Tibial artery (tissue), 4 donors: ENCODE measurements at regions not wholly inside any gene's neighbourhood (a gene's known extent, or its start where the extent isn't known, plus 50 kb on each side); places are given as distances from the start of the nearest gene placed in this dataset.

Experiments used
- DNase-seq, 2 donors: peaks; one replicate each; pipeline ENCODE4 v3.0.0-alpha.2; 2019
- H3K27ac ChIP-seq, 2 donors: fragments of 200-600 bp; sonication (generic) in 1 of 2; 1 replicate in 1 of 2; 2 replicates in 1 of 2; pipeline ENCODE4 v1.5.1; 2018 to 2019; ENCODE audit warnings: mild to moderate bottlenecking in 1 of 2
- H3K27me3 ChIP-seq, 2 donors: fragments of 200-600 bp; sonication (generic) in 1 of 2; one replicate each; pipeline versions ENCODE4 v1.5.1 to v1.6.0; 2016 to 2019
- H3K36me3 ChIP-seq, 3 donors: fragments of 200-600 bp; sonication (generic) in 2 of 3; one replicate each; pipeline ENCODE4 v1.5.1; 2016 to 2019; ENCODE audit warnings: mild to moderate bottlenecking in 2 of 3
- H3K4me1 ChIP-seq, 4 donors: fragments of 200-600 bp; sonication (generic) in 2 of 4; 1 replicate in 3 of 4; 2 replicates in 1 of 4; pipeline ENCODE4 v1.5.1; 2016 to 2019
- H3K4me3 ChIP-seq, 2 donors: fragments of 200-600 bp; sonication (generic) in 1 of 2; 1 replicate in 1 of 2; 2 replicates in 1 of 2; pipeline ENCODE4 v1.5.1; 2018 to 2019; ENCODE audit warnings: mild to moderate bottlenecking in 2 of 2
- H3K9me3 ChIP-seq, 3 donors: fragments of 200-600 bp; sonication (generic) in 1 of 3; one replicate each; pipeline ENCODE4 v1.5.1; 2016 to 2019
- CTCF ChIP-seq, 2 experiments: fragments of 200-600 bp in 1 of 2; fragments of 450-650 bp in 1 of 2; IDR thresholded peaks; one replicate each; pipeline ENCODE4 v1.5.1; 2017 to 2019; ENCODE audit warnings: antibody characterized with exemption in 2 of 2, mild to moderate bottlenecking in 1 of 2, moderate library complexity in 1 of 2
- intact Hi-C: fragments of 100-400 bp; cut with DNase I; formaldehyde crosslinking; loops from one replicate; pipeline ENCODE4 v1.15.0; 2023; ENCODE audit warnings: low total_unique reads

DNA sequence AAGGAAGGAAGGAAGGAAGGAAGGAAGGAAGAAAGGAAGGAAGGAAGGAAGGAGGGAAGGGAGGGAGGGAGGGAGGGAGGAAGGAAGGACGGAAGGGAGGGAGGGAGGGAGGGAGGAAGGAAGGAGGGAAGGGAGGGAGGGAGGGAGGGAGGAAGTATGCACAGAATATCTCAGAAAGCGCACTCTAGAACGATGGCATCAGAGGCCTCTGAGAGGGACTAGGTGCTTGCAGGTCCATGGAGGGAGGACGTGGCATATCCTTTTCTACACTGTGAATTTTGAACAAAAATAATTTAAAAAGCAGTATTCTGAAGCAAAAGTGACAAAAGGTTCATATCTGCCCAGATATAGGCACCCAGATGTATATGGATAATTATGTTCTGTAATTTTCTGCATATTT, 65.5 kb downstream of the SYF2 start:
- Histone ChIP-seq H3K36me3 (no peaks in the 10 kb centered on the region), H3K27ac (no peak overlapping the region), H3K4me3 (no peak overlapping the region), H3K4me1 (no peaks in the 10 kb centered on the region), H3K9me3 (no peaks in the 10 kb centered on the region), H3K27me3 (peaks cover 0 to 3% of the 10 kb centered on the region in 2 donors)
- TF ChIP-seq CTCF (IDR thresholded peaks at IDR 0.05): no peak
- intact Hi-C loops: no loop called here
- no peak for DNase-seq

- H3K36me3 ChIP-seq: no peaks in the 10 kb centered on the region
- H3K27me3 ChIP-seq: peaks cover 0 to 3% of the 10 kb centered on the region in 2 donors
- no peak for DNase-seq
- no peak for TF ChIP-seq CTCF (IDR thresholded peaks at IDR 0.05)
- H3K4me1 ChIP-seq: no peaks in the 10 kb centered on the region
- no peak overlapping the region for H3K4me3 ChIP-seq
- H3K9me3 ChIP-seq: peaks cover 0 to 4% (median 0%) of the 10 kb centered on the region in 3 donors
- no peak overlapping the region for H3K27ac ChIP-seq
- intact Hi-C loops: no loop called here
Measured at GRCh38 chr1:25163986-25164385, 68.3 kb downstream of the SYF2 start.

DNA sequence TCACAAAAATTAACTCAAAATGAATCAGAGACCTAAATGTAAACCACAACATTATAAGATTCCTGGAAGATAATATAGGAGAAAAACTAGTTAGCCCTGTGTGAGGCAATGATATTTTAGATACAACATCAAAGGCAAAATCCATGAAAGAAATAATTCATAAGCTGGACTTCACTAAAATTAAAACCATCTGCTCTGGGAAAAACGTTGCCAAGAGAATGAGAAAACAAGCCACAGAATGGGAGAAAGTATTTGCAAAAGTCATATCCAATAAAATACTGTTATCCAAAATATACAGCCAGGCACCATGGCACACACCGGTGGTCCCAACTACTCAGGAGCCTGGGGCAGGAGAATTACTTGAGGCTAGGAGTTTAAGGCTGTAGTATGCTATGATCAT, 70.3 kb downstream of the SYF2 start:
- H3K27me3 ChIP-seq: peaks cover 0 to 5% of the 10 kb centered on the region in 2 donors
- peaks cover 0 to 4% (median 0%) of the 10 kb centered on the region in 3 donors for H3K9me3 ChIP-seq
- H3K4me3 ChIP-seq: no peak overlapping the region
- DNase-seq: no peak
- TF ChIP-seq CTCF (IDR thresholded peaks at IDR 0.05): no peak
- no peaks in the 10 kb centered on the region for H3K4me1 ChIP-seq
- intact Hi-C loops: no loop called here
- H3K27ac ChIP-seq: no peak overlapping the region
- H3K36me3 ChIP-seq: no peaks in the 10 kb centered on the region

DNA sequence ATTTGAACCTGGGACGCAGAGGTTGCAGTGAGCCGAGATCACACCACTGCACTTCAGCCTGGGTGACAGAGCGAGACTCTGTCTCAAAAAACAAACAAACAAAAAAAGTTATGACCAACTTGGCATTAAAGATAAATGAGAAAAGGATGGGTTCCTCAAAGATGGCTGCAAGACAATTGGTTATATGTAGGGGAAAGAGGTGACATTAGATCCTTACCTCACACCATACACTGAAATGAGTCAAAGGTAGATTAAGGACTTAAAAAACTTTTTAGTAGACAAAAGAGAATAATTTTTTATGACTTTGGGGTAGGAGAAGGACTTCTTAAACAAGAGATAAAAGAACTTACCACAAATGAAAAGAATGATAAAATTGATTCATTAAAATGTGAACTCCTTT, 74.5 kb downstream of the SYF2 start:
- no peak for TF ChIP-seq CTCF (IDR thresholded peaks at IDR 0.05)
- Histone ChIP-seq H3K36me3 (no peaks in the 10 kb centered on the region), H3K4me1 (no peaks in the 10 kb centered on the region), H3K27me3 (peaks cover 0 to 2% of the 10 kb centered on the region in 2 donors), H3K9me3 (peaks cover 0 to 16% (median 0%) of the 10 kb centered on the region in 3 donors), H3K4me3 (no peak overlapping the region), H3K27ac (no peak overlapping the region)
- intact Hi-C loops: no loop called here
- no peak for DNase-seq

DNA sequence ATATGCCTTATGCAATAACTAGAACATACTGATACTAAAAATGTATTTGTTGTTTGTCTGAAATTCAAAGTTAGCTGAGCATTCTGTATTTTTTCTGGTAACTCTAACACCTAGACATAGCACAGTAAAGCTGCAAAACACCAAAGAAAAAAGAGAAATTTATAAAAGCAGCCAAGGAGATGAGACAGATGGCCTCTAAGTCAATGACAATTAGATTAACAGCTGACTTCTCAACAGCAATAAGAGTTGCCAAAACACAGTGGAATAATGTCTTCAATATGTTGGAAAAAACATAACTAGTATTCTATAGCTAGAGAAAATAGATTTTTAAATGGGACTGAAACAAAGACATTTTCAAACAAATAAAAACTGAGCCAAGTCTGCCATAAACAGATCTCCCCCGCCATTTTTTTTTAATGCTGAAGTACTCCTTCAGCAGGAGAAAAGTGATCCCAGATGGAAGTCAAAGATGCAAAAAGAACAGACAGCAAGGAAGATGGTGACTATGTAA, 81.3 kb downstream of the SYF2 start:
- no peak for TF ChIP-seq CTCF (IDR thresholded peaks at IDR 0.05)
- H3K9me3 ChIP-seq: peaks cover 0 to 16% (median 0%) of the 10 kb centered on the region in 3 donors
- H3K27me3 ChIP-seq: peaks cover 0 to 34% of the 10 kb centered on the region in 2 donors
- intact Hi-C loops: no loop called here
- H3K27ac ChIP-seq: no peak overlapping the region
- no peak for DNase-seq
- no peaks in the 10 kb centered on the region for H3K4me1 ChIP-seq
- H3K4me3 ChIP-seq: no peak overlapping the region
- no peaks in the 10 kb centered on the region for H3K36me3 ChIP-seq
